HepG2 (cell line): ENCODE measurements at regions not wholly inside any gene's neighbourhood (a gene's known extent, or its start where the extent isn't known, plus 50 kb on each side); places are given as distances from the start of the nearest gene placed in this dataset.

Source experiments
- ATAC-seq: fragments of 200-7000 bp; cut with Tn5 transposase; 3 replicates; pipeline ENCODE4 v1.9.1; 2020; ENCODE audit warnings: mild to moderate bottlenecking, moderate library complexity
- BruUV-seq: library from RNA; stranded (reverse); fragments of 400-500 nt; replicated peaks from 2 replicates; lab custom pipeline; 2021; lab: Mats Ljungman, UMichigan
- CTCF ChIA-PET: fragments of 300-600 bp; formaldehyde crosslinking; extraction: SDS; loops from one replicate; lab custom pipeline; 2021; ENCODE audit warnings: low total read pairs, inconsistent platforms, low intra/inter-chr PET ratio; lab: Yijun Ruan, JAX
- POLR2A ChIA-PET: fragments of 350-600 bp; sonication (Branson Sonifier 250); formaldehyde crosslinking; loops from one replicate; lab custom pipeline; 2020; ENCODE audit warnings: antibody characterized with exemption, inconsistent platforms; lab: Yijun Ruan, JAX
- DNase-seq: peaks from one replicate; pipeline ENCODE4 v3.0.0-alpha.2; 2015; ENCODE audit warnings: low spot score
- FAIRE-seq: peaks from 3 replicates; lab custom pipeline; 2011; peaks lifted over from hg19 to GRCh38; lab: Jason Lieb, UNC
- H2AFZ ChIP-seq: one replicate; pipeline ENCODE4 v1.6.1; 2011; ENCODE audit warnings: low read length, inconsistent platforms
- H3K27ac ChIP-seq: fragments of 300-600 bp; 3 replicates; pipeline ENCODE4 v1.8.0; 2011; ENCODE audit warnings: mixed run types, mild to moderate bottlenecking, mixed read lengths, low read length, inconsistent platforms; ENCODE audit not compliant: insufficient read depth; ENCODE audit errors: extremely low read length
- H3K27me3 ChIP-seq, 2 experiments: fragments of 200-600 bp in 1 of 2; 2 replicates in 1 of 2; 3 replicates in 1 of 2; pipeline versions ENCODE4 v1.6.0 to v1.8.0; 2011; ENCODE audit warnings: low read length in 2 of 2, mild to moderate bottlenecking in 2 of 2, moderate library complexity in 2 of 2, inconsistent platforms in 1 of 2; ENCODE audit not compliant: insufficient read depth in 2 of 2, control insufficient read depth in 1 of 2
- H3K36me3 ChIP-seq, 2 experiments: fragments of 200-600 bp in 1 of 2; replicated peaks in 1 of 2; 2 replicates in 1 of 2; 3 replicates in 1 of 2; pipeline versions ENCODE4 v1.5.1 to v1.8.0; 2011; ENCODE audit warnings: low read length in 2 of 2, inconsistent platforms in 1 of 2; ENCODE audit not compliant: insufficient read depth in 2 of 2, control insufficient read depth in 1 of 2
- H3K4me1 ChIP-seq: 2 replicates; pipeline ENCODE4 v1.5.1; 2012; ENCODE audit warnings: low read length, inconsistent platforms; ENCODE audit not compliant: insufficient read depth
- H3K4me2 ChIP-seq: 2 replicates; pipeline ENCODE4 v1.6.0; 2011; ENCODE audit warnings: low read depth, low read length, inconsistent platforms
- H3K4me3 ChIP-seq, 3 experiments: fragments of 200-600 bp in 1 of 3; sonication (generic), shearing (Covaris generic) in 1 of 3; replicated peaks in 1 of 3; 2 replicates each; pipeline ENCODE4 v1.5.1; 2011 to 2016; ENCODE audit warnings: low read length in 3 of 3, inconsistent platforms in 2 of 3, low read depth in 2 of 3, mild to moderate bottlenecking in 2 of 3, control low read depth in 1 of 3, mixed read lengths in 1 of 3; ENCODE audit not compliant: insufficient read depth in 1 of 3
- H3K79me2 ChIP-seq: one replicate; pipeline ENCODE4 v1.6.1; 2011; ENCODE audit warnings: low read length, inconsistent platforms; ENCODE audit not compliant: insufficient read depth
- H3K9ac ChIP-seq: 2 replicates; pipeline ENCODE4 v1.6.0; 2011; ENCODE audit warnings: mild to moderate bottlenecking, low read depth, low read length, inconsistent platforms; ENCODE audit not compliant: insufficient read depth
- H3K9me3 ChIP-seq: 2 replicates; pipeline ENCODE4 v1.5.1; 2012; ENCODE audit warnings: mild to moderate bottlenecking, low read length
- H4K20me1 ChIP-seq: 2 replicates; pipeline ENCODE4 v1.6.0; 2011; ENCODE audit warnings: inconsistent platforms, mild to moderate bottlenecking, low read length, moderate library complexity; ENCODE audit not compliant: insufficient read depth
- ATF2 ChIP-seq: sonication (generic); formaldehyde crosslinking; IDR thresholded peaks from 2 replicates; pipeline ENCODE4 v1.4.0; 2020; ENCODE audit warnings: missing genetic modification reagents
- CBX1 ChIP-seq: IDR thresholded peaks from one replicate; pipeline ENCODE4 v1.6.1; 2016; ENCODE audit warnings: antibody characterized with exemption, low read depth
- CCDC6 ChIP-seq: sonication (generic); formaldehyde crosslinking; IDR thresholded peaks from 2 replicates; pipeline ENCODE4 v1.8.1; 2022; ENCODE audit warnings: mild to moderate bottlenecking, missing genetic modification reagents, moderate library complexity
- DMTF1 ChIP-seq: sonication (generic); formaldehyde crosslinking; IDR thresholded peaks from 2 replicates; pipeline ENCODE4 v1.4.0; 2020; ENCODE audit warnings: mild to moderate bottlenecking, missing genetic modification reagents
- GABPB1 ChIP-seq: IDR thresholded peaks from 2 replicates; pipeline ENCODE4 v1.6.1; 2016; ENCODE audit warnings: mild to moderate bottlenecking, missing genetic modification reagents, moderate library complexity, missing compliant biosample characterization
- HBP1 ChIP-seq: IDR thresholded peaks from 2 replicates; pipeline ENCODE4 v1.6.1; 2016; ENCODE audit warnings: low read depth, control low read depth
- HNRNPLL ChIP-seq: fragments of 200-400 bp; formaldehyde crosslinking; IDR thresholded peaks from 2 replicates; pipeline ENCODE4 v1.6.1; 2017; ENCODE audit warnings: mild to moderate bottlenecking, low read depth, low read length; ENCODE audit not compliant: poor library complexity, severe bottlenecking
- HOXA7 ChIP-seq: sonication (generic); formaldehyde crosslinking; IDR thresholded peaks from 2 replicates; pipeline ENCODE4 v1.8.1; 2022; ENCODE audit warnings: mild to moderate bottlenecking, missing genetic modification reagents, moderate library complexity
- JARID2 ChIP-seq: sonication (generic); formaldehyde crosslinking; IDR thresholded peaks from 2 replicates; pipeline ENCODE4 v1.8.1; 2023; ENCODE audit warnings: missing genetic modification reagents, inconsistent platforms; ENCODE audit not compliant: insufficient replicate concordance
- KDM1A ChIP-seq: IDR thresholded peaks from 2 replicates; pipeline ENCODE4 v1.6.1; 2016; ENCODE audit warnings: missing compliant biosample characterization
- MTA3 ChIP-seq: sonication (generic); formaldehyde crosslinking; IDR thresholded peaks from 2 replicates; pipeline ENCODE4 v1.4.0; 2020; ENCODE audit warnings: missing genetic modification reagents
- U2AF1 ChIP-seq: fragments of 200-400 bp; formaldehyde crosslinking; optimal IDR thresholded peaks from 2 replicates; pipeline ENCODE3; 2017; ENCODE audit warnings: mild to moderate bottlenecking, low read depth, low read length
- ZBTB43 ChIP-seq: sonication (generic); formaldehyde crosslinking; conservative IDR thresholded peaks from 2 replicates; pipeline ENCODE4 v1.4.0; 2020; ENCODE audit warnings: missing genetic modification reagents
- ZBTB8A ChIP-seq: sonication (generic); formaldehyde crosslinking; IDR thresholded peaks from 2 replicates; pipeline ENCODE4 v1.4.0; 2020; ENCODE audit warnings: mild to moderate bottlenecking, low read depth, missing genetic modification reagents, borderline replicate concordance
- ZFP36 ChIP-seq: fragments of 150-350 bp; IDR thresholded peaks from 2 replicates; pipeline ENCODE4 v1.6.1; 2018; ENCODE audit warnings: borderline replicate concordance, low read length, low read depth; ENCODE audit not compliant: partially characterized antibody
- ZNF367 ChIP-seq: sonication (generic); formaldehyde crosslinking; IDR thresholded peaks from 2 replicates; pipeline ENCODE4 v1.4.0; 2020; ENCODE audit warnings: missing genetic modification reagents, borderline replicate concordance
- ZNF550 ChIP-seq: sonication (generic); formaldehyde crosslinking; IDR thresholded peaks from 2 replicates; pipeline ENCODE4 v1.4.0; 2020; ENCODE audit warnings: mild to moderate bottlenecking, missing genetic modification reagents, borderline replicate concordance
- WGBS: methylation state at CpG from one replicate; pipeline ENCODE4 v1.1.6; 2017; ENCODE audit warnings: low lambda C conversion rate; 5-methylcytosine and 5-hydroxymethylcytosine counted together
- in situ Hi-C: cut with HindIII; loops from 2 replicates; pipeline ENCODE4 v1.10.0; 2017; ENCODE audit warnings: low pct_unique_long_range_greater_than_20kb; ENCODE audit not compliant: extremely low pct_ligation_motif_present
- intact Hi-C: fragments of 100-400 bp; cut with micrococcal nuclease; formaldehyde crosslinking; loops from one replicate; pipeline ENCODE4 v1.10.0; 2022; ENCODE audit not compliant: unreplicated experiment

- no peak for FAIRE-seq
- no peaks in the 10 kb centered on the region for H4K20me1 ChIP-seq
- 63% methylated on average over 10 of the region's 10 CpGs for WGBS
- H3K9ac ChIP-seq, result no peak overlapping the region
- in situ Hi-C loops (no loop called here), intact Hi-C loops (loop anchor here (10.0 kb wide), 1 partner anchor 610 kb away; no protein-coding TSS in a partner anchor)
- H3K27ac ChIP-seq, result no peak overlapping the region
- no peaks in the 10 kb centered on the region for H3K9me3 ChIP-seq
- H2AFZ ChIP-seq, result no peak overlapping the region
- ChIA-PET CTCF (no interaction called here), POLR2A (interaction anchor here (0.6 kb wide), 2 partner anchors 15 to 28 kb away, joined by 3 read pairs; no protein-coding TSS in a partner anchor)
- no TSS peak for BruUV-seq
- no peak for ATAC-seq
- DNase-seq, result no peak
- no peaks in the 10 kb centered on the region for H3K27me3 ChIP-seq
- peaks cover 48% of the 10 kb centered on the region for H3K4me1 ChIP-seq
- no peak for TF ChIP-seq GABPB1
- no peak for TF ChIP-seq ZNF550 (CRISPR knock-in tag)
- no peak for TF ChIP-seq ZBTB8A
- TF ChIP-seq HNRNPLL, result no peak
- no peak for TF ChIP-seq HOXA7 (CRISPR knock-in tag)
- no peak for TF ChIP-seq CCDC6
- no peak for TF ChIP-seq ZBTB43 (CRISPR knock-in tag)
- no peak for TF ChIP-seq U2AF1
- no peak for TF ChIP-seq JARID2 (CRISPR knock-in tag)
- no peak for TF ChIP-seq KDM1A
- no peak for TF ChIP-seq HBP1 (CRISPR knock-in tag)
- TF ChIP-seq ATF2 (CRISPR knock-in tag), result no peak
- TF ChIP-seq ZNF367, result no peak
- no peak for TF ChIP-seq DMTF1 (CRISPR knock-in tag)
- TF ChIP-seq MTA3 (CRISPR knock-in tag), result no peak
- no peak for TF ChIP-seq CBX1
- TF ChIP-seq ZFP36, result no peak
- H3K4me3 ChIP-seq, result no peak overlapping the region
- H3K36me3 ChIP-seq, result no peaks in the 10 kb centered on the region
- H3K79me2 ChIP-seq, result no peaks in the 10 kb centered on the region
- H3K4me2 ChIP-seq, result no peak overlapping the region
Observed at GRCh38 chr10:33804584-33804983, 470.1 kb upstream of the NRP1 start.
